ENCODE measurements at regions not wholly inside any gene's neighbourhood (a gene's known extent, or its start where the extent isn't known, plus 50 kb on each side); places are given as distances from the start of the nearest gene placed in this dataset.

- no peak for TF ChIP-seq ZNF518B (CRISPR knock-in tag; IDR thresholded peaks at IDR 0.05)
- TF ChIP-seq CHD4 (IDR thresholded peaks at IDR 0.05; ENCODE audit: insufficient read depth, insufficient replicate concordance, low read depth, low read length, poor library complexity, severe bottlenecking), result no peak
- TF ChIP-seq SMARCA4 (IDR thresholded peaks at IDR 0.05), result no peak
- no peak for TF ChIP-seq GATAD2A (IDR thresholded peaks at IDR 0.05)
- 0 out of 4 replicates have a peak, but pooled peaks of 1 of the 2 experiments have one; percentile 31 for TF ChIP-seq ZNF639 (CRISPR knock-in tag; conservative IDR thresholded peaks at IDR 0.05 in 1 of 2, IDR thresholded peaks at IDR 0.05 in 1 of 2)
- peak; percentile 68; the same call in 1 of the 2 replicates for TF ChIP-seq CREM (IDR thresholded peaks at IDR 0.05; ENCODE audit: low read depth)
- no peak for TF ChIP-seq CBX5 (IDR thresholded peaks at IDR 0.05; ENCODE audit: borderline replicate concordance, low read depth)
- no peak for TF ChIP-seq CHD2 (IDR thresholded peaks at IDR 0.05; ENCODE audit: low read depth, low read length)
- TF ChIP-seq ZBTB17 (CRISPR knock-in tag; IDR thresholded peaks at IDR 0.05), result no peak
- no peak for TF ChIP-seq ZNF589 (CRISPR knock-in tag; IDR thresholded peaks at IDR 0.05; ENCODE audit: low read depth)
- TF ChIP-seq ID3 (CRISPR knock-in tag; IDR thresholded peaks at IDR 0.05), result no peak
- TF ChIP-seq ID3 (tag; IDR thresholded peaks at IDR 0.05), result no peak
- TF ChIP-seq HBP1 (CRISPR knock-in tag; IDR thresholded peaks at IDR 0.05), result no peak
- TF ChIP-seq NCOA1 (IDR thresholded peaks at IDR 0.05; ENCODE audit: low read depth), result peak; percentile 42; the same call in 1 of the 2 replicates
- TF ChIP-seq, protein P1, sequence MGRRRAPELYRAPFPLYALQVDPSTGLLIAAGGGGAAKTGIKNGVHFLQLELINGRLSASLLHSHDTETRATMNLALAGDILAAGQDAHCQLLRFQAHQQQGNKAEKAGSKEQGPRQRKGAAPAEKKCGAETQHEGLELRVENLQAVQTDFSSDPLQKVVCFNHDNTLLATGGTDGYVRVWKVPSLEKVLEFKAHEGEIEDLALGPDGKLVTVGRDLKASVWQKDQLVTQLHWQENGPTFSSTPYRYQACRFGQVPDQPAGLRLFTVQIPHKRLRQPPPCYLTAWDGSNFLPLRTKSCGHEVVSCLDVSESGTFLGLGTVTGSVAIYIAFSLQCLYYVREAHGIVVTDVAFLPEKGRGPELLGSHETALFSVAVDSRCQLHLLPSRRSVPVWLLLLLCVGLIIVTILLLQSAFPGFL (CRISPR knock-in tag; IDR thresholded peaks at IDR 0.05), result no peak
- TF ChIP-seq E2F1 (CRISPR knock-in tag; IDR thresholded peaks at IDR 0.05), result no peak
- peak; percentile 82 for TF ChIP-seq FOSL1 (tag; conservative IDR thresholded peaks at IDR 0.05)
Observed at GRCh38 chr3:67113802-67114407, 115.8 kb downstream of the KBTBD8 start (continued).
